Activated CD4-positive, CD25-positive, alpha-beta regulatory T cell (primary cell): ENCODE measurements at regions not wholly inside any gene's neighbourhood (a gene's known extent, or its start where the extent isn't known, plus 50 kb on each side); places are given as distances from the start of the nearest gene placed in this dataset.

Source experiments
- DNase-seq, 4 experiments: peaks; one replicate each; lab custom pipeline; 2025; lab: John Stamatoyannopoulos, UW

DNA sequence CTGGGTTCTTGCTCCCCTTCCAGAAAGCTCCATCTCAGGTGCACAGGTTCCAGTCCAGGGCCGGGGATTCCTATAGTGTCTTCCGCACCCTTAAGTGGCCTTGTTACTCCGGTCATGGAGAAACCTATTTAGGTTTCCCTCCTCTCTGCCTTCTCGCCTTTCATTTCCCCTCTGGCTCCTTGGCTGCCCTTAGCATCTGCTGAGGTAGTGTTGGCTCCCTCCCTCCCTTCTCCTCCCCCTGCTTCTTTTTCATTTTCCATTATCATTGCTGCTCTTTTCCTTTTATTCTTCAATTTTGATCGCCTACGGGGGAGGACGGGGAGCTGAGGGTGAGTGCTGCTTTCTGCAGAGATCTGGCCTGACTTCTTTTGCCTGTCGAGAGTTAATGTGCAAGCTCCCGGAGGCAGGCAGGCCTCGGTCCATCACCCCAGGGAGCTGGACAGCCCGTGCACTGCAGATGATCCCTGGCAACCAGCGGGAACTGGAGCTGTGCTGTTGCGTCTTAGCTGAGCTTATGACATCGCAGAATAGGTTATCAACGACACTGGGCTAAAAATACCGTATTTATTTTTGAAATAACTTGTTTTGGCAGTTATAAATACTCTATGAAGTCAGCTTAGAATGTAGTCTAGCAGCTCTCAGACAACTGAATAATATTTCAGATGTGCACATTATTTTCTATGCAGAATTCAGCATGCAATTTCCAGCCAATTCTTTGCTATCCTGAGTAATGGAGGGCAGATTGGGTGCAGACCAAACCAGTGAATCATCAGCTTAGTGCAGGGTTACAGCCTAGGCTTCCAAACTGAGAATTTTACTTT, 141.9 kb downstream of the SLC4A3 start:
- no peak for DNase-seq

GRCh38 chr2:219772103-219772635, 144.7 kb downstream of the SLC4A3 start:
- DNase-seq = no peak

GRCh38 chr2:219772697-219773096, 145.3 kb downstream of the SLC4A3 start:
- no peak for DNase-seq

GRCh38 chr2:219775506-219775905, 148.1 kb downstream of the SLC4A3 start:
- no peak for DNase-seq

GRCh38 chr2:219777388-219777787, 150.0 kb downstream of the SLC4A3 start:
- no peak for DNase-seq

GRCh38 chr2:219778189-219778588, 150.8 kb downstream of the SLC4A3 start:
- no peak for DNase-seq

DNA sequence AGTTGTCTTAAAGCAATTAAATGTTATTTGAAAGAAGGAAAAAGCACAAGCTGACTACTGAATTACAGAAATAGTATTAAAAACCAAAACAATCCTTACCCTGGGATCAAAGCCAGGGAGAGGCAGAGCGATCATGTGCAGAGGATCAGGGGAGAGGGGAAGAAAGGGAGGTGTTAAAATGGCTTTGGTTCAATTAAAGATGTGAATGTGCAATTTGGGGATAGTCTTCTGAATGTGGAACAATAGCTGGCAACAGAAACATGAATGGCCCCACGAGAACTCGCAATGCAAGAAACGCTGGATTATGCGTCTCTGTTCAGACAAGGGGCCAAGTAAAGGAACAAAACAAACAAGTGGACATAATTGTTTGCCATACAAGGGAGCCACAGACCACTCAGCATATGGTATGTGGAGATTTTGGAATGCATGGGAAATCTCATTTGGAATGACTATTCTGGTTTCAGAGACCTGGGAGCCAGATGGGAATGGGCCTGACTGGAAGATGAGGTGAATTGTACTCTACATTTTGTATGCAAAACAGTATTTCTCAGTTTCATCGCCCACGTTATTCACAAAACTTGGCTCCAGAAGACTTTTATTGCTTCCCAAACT, 155.4 kb downstream of the SLC4A3 start:
- no peak for DNase-seq

- DNase-seq = no peak
Observed at GRCh38 chr2:219783359-219783975, 156.0 kb downstream of the SLC4A3 start.

DNA sequence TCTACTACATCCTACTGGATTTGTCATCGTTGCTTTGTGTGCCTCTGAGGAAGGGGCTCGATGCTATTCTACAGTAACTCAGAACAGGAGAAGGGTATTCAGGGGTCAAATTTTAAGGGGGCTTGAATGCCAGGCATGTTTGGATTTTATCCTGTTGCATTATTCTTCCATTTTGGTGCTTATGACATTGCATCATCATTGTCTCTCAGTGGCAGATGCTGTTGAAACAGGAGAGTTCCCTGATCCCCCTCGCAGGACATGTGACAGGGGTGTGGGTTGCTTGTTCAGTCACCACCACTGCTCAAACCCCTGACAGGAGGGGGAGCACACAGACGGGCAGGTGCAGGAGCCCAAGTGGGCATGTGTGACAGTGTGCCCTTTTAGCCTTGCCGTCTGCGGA, 156.7 kb downstream of the SLC4A3 start:
- no peak for DNase-seq

- DNase-seq = no peak
Observed at GRCh38 chr2:219789476-219789875, 162.0 kb downstream of the SLC4A3 start.

- no peak for DNase-seq
Observed at GRCh38 chr2:219792446-219792845, 165.0 kb downstream of the SLC4A3 start.

- DNase-seq = no peak
Observed at GRCh38 chr2:219798430-219798829, 171.0 kb downstream of the SLC4A3 start.

DNA sequence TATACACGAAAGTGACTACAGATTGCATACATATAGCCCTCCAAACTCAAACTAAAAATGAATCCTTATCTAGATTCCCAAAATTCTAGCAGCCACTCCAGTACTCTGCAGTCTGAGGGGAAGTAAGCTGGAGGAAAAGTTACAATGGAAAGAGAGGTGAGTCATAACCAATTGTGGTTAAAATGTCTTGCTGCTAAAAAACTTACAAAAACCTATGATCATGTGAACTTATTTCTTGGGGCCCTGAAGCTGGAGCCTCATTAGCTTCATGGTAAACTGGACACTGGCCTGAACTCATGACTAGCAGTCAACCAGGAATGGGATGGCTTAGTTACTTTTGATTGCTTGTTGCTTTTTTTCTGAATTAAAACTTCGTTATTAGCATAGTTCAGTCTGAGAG, 175.9 kb downstream of the SLC4A3 start:
- no peak for DNase-seq

GRCh38 chr2:219810895-219811294, 183.5 kb downstream of the SLC4A3 start:
- no peak for DNase-seq

DNA sequence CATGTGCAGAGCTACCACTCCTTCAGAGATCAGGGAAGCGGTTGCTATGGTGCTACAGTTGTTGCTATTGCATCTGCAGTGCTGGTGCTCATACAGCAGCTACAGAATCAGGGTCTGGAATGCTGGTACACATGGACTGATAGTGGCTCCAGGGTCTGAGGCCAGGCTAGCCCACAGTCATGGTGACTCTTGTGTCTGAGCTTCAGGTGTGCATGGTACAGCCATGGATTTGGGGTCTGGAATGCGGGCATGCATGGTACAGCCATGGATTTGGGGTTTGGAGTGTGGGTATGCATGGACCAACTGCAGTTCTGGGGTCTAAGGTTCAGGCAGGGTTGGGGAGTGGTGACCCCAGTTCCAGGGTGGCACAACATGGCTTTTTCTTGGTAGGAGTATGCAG, 185.2 kb downstream of the SLC4A3 start:
- no peak for DNase-seq

- no peak for DNase-seq
Observed at GRCh38 chr2:219820767-219821166, 193.3 kb downstream of the SLC4A3 start.

DNA sequence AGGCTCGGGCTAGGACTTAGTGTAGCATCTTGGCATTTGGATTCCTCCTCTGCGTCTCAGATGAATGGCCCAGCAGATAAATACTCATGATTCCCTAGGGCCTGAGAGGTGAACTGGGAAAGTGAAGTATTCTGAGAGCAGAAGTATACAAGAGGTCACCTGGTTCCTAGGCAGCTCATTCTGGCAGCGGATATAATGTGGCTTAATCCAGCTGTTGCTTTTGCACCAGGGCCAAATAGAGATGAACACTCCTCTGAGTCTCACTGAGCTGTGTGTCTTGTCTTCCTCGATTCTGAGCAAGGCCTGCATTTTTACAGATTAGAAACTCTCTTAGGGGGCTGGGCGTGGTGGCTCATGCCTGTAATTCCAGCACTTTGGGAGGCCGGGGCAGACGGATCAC, 196.1 kb downstream of the SLC4A3 start:
- no peak for DNase-seq

- no peak for DNase-seq
Observed at GRCh38 chr2:219824996-219825395, 197.6 kb downstream of the SLC4A3 start.

DNA sequence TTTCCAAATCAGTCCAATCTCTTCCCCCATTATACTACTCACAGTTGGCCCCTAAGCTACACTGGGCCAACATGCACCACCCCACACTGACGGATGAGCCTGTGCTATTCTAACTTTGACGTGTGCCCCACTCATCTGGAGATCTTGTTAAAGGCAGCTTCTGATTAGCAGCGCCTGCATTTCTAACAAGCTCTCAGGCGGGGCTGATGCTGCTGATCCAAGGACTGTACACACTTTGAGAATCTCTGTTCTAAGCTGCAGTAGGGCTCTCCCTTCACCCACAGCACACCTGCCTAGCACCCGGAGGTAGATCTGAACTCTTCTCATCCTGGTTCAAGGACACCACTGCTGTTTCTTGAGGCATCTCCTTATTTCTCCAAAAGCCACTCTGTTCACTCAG, 200.7 kb downstream of the SLC4A3 start:
- no peak for DNase-seq

- DNase-seq = no peak
Observed at GRCh38 chr2:219829667-219830352, 202.4 kb downstream of the SLC4A3 start.

DNA sequence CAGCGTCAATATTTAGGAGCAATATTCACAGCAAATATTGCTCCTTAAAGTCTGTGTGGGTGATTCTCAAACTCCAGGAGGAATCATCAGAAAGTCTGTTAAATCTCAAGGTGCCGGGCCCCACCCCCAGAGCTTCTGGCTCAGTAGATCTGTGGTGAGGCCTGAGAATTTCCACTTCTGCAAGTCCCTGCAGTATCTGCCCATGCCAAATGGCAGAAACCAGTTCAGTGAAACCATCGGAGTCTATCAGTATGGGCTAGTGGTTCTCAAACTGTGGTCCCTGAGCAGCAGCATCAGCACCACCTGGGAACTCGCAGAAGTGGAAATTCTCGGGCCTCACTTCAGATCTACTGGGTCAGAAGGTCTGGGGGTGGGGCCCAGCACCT, 202.9 kb downstream of the SLC4A3 start:
- DNase-seq = no peak

DNA sequence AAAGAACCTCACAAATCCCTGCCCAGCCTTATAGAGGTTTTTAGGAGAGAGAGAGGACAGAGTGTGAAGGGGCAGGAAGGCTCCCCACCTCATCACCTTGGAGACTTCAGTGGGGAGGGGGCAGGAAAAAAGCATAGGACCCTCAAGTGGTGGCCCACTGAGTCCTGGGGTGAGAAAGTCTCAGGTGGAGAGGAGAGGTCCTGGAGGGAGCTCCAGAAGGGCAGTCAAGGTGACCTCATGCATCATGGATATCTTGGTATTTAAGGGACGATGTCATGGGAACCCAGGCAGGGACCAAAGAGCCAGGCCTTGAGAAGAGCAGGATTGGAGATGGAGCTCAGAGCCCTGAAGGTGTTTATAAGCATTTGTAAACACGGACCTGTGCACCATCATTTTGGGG, 204.5 kb downstream of the SLC4A3 start:
- DNase-seq = no peak
